Body of pancreas (tissue), 4 donors: ENCODE measurements at regions not wholly inside any gene's neighbourhood (a gene's known extent, or its start where the extent isn't known, plus 50 kb on each side); places are given as distances from the start of the nearest gene placed in this dataset.

Experiments
- POLR2A ChIP-seq, 3 donors: fragments of 450-650 bp; IDR thresholded peaks; one replicate each; pipeline ENCODE4 v1.6.1; 2016; ENCODE audit warnings: antibody characterized with exemption in 3 of 3, mild to moderate bottlenecking in 2 of 3
- TF ChIP-seq, protein P1 (sequence below), 7 experiments: fragments of 450-650 bp in 4 of 7; fragments of 200-600 bp in 3 of 7; sonication (generic) in 3 of 7; IDR thresholded peaks; one replicate each; pipeline ENCODE4 v1.5.1; 2016 to 2019; ENCODE audit warnings: antibody characterized with exemption in 7 of 7

DNA sequence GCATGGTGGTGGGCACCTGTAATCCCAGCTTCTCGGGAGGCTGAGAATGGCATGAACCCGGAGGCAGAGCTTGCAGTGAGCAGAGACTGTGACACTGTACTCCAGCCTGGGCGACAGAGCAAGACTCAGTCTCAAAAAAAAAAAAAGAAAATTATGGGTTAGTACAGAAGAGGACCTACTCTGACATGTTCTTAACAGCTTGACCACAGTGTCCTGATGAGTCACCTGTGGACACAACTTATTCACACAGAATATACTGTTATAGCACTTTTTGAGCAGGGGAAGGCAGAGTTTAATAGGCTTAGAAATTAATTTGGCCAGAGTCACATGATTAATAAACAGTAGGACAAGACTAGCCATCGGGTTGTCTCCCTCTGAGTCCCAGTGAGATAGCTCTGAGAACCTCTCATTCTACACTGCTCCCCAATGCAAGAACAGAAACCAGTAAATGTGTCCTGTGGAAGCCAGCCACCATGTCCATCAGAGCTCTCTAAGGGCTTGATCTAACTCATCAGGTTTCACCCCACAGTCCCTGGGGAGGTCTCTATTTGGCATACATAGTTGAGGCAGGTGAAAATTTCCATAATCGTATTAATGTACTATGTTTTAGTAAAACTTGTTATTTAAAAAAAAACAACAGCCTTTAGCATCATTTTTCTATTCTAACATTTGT lies 1077.9 kb upstream of the C9orf72 start:
- TF ChIP-seq, protein P1, sequence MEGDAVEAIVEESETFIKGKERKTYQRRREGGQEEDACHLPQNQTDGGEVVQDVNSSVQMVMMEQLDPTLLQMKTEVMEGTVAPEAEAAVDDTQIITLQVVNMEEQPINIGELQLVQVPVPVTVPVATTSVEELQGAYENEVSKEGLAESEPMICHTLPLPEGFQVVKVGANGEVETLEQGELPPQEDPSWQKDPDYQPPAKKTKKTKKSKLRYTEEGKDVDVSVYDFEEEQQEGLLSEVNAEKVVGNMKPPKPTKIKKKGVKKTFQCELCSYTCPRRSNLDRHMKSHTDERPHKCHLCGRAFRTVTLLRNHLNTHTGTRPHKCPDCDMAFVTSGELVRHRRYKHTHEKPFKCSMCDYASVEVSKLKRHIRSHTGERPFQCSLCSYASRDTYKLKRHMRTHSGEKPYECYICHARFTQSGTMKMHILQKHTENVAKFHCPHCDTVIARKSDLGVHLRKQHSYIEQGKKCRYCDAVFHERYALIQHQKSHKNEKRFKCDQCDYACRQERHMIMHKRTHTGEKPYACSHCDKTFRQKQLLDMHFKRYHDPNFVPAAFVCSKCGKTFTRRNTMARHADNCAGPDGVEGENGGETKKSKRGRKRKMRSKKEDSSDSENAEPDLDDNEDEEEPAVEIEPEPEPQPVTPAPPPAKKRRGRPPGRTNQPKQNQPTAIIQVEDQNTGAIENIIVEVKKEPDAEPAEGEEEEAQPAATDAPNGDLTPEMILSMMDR (IDR thresholded peaks at IDR 0.05) = no peak
- TF ChIP-seq POLR2A (IDR thresholded peaks at IDR 0.05) = no peak
